Retinal pigment epithelial cell (primary cell): ENCODE measurements at regions not wholly inside any gene's neighbourhood (a gene's known extent, or its start where the extent isn't known, plus 50 kb on each side); places are given as distances from the start of the nearest gene placed in this dataset.

ENCODE experiments used
- DNase-seq: peaks from one replicate; pipeline ENCODE4 v3.0.0-alpha.2; 2010; ENCODE audit warnings: low read depth
- H3K4me3 ChIP-seq: 2 replicates; pipeline ENCODE4 v1.5.1; 2011; ENCODE audit warnings: mild to moderate bottlenecking, low read length, control low read depth, moderate library complexity
- TF ChIP-seq, protein P1 (sequence below): conservative IDR thresholded peaks from 2 replicates; pipeline ENCODE4 v1.5.1; 2011; ENCODE audit warnings: low read depth, low read length, control low read depth, inconsistent platforms

DNA sequence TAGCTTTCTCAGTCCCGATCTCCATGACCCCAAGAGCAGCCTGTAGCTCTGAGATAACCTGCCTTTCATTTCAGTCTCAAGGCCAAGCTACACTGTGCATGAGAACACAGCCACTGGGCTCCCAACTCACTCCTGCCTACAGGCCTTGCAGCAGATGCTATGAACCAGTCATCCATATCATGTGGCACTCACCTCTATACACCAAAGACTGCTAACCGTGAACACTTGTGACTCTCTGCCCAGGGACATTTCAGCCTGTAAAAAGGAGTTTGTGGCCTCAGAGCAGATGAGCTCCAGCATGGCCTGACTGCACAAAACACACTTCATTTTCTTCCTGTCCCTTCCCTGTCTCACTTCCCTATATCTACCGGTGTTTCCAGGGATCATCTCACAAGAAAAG lies 56.9 kb upstream of the NPY start:
- DNase-seq: no peak
- TF ChIP-seq, protein P1, sequence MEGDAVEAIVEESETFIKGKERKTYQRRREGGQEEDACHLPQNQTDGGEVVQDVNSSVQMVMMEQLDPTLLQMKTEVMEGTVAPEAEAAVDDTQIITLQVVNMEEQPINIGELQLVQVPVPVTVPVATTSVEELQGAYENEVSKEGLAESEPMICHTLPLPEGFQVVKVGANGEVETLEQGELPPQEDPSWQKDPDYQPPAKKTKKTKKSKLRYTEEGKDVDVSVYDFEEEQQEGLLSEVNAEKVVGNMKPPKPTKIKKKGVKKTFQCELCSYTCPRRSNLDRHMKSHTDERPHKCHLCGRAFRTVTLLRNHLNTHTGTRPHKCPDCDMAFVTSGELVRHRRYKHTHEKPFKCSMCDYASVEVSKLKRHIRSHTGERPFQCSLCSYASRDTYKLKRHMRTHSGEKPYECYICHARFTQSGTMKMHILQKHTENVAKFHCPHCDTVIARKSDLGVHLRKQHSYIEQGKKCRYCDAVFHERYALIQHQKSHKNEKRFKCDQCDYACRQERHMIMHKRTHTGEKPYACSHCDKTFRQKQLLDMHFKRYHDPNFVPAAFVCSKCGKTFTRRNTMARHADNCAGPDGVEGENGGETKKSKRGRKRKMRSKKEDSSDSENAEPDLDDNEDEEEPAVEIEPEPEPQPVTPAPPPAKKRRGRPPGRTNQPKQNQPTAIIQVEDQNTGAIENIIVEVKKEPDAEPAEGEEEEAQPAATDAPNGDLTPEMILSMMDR: no peak
- H3K4me3 ChIP-seq: no peak overlapping the region

GRCh38 chr7:24227603-24228359 lies 56.2 kb upstream of the NPY start:
- no peak for DNase-seq
- H3K4me3 ChIP-seq: no peak overlapping the region
- TF ChIP-seq, protein P1: no peak

GRCh38 chr7:24229481-24230226 lies 54.3 kb upstream of the NPY start:
- no peak overlapping the region for H3K4me3 ChIP-seq
- DNase-seq: no peak
- TF ChIP-seq, protein P1: no peak

- peak; percentile 3 for DNase-seq
- TF ChIP-seq, protein P1: no peak
- H3K4me3 ChIP-seq: no peak overlapping the region
Measured at GRCh38 chr7:24231493-24231892, 52.5 kb upstream of the NPY start.

DNA sequence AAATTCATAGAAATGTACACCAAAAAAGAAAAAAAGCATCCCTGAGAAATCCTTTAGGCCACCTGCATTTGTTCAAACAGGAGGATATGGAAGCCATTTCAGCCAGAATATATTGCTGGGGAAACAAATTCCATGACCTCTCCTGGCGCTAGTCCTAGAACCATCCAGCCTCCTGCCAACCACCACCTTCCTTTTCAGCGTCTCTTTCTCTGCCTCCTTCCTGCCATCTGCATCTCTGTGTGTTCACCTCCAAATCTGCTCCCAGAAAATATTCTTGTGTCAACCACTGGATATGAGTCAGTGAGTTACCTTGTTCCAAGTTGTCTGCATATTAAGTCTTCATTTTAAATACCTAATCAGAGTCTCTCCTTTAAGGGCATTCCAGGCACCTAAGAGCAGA lies 50.6 kb upstream of the NPY start:
- no peak overlapping the region for H3K4me3 ChIP-seq
- DNase-seq: no peak
- TF ChIP-seq, protein P1: no peak
